C4-2B (cell line): ENCODE measurements at regions not wholly inside any gene's neighbourhood (a gene's known extent, or its start where the extent isn't known, plus 50 kb on each side); places are given as distances from the start of the nearest gene placed in this dataset.

Source experiments
- ZFX ChIP-seq: fragments of 450-650 bp; IDR thresholded peaks from 2 replicates; pipeline ENCODE4 v1.6.1; 2017
- TF ChIP-seq, protein P1 (sequence below): fragments of 450-650 bp; conservative IDR thresholded peaks from 2 replicates; pipeline ENCODE4 v1.5.1; 2017; ENCODE audit warnings: mild to moderate bottlenecking

DNA sequence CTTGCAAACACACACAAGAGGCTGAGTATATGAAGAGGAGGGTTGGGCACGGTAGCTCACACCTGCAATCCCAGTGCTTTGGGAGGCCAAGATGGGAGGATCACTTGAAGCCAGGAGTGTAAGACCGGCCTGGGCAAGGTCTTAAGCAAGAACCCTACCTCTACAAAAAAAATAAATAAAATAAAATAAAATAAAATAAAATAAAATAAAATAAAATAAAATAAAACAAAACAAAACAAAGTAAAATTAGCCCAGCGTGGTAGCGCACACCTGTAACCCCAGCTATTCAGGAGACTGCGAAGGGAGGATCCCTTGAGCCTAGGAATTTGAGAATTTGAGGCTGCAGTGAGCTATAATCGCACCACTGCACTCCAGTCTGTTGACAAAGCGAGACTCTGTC lies 337.9 kb downstream of the SHANK2 start:
- TF ChIP-seq, protein P1, sequence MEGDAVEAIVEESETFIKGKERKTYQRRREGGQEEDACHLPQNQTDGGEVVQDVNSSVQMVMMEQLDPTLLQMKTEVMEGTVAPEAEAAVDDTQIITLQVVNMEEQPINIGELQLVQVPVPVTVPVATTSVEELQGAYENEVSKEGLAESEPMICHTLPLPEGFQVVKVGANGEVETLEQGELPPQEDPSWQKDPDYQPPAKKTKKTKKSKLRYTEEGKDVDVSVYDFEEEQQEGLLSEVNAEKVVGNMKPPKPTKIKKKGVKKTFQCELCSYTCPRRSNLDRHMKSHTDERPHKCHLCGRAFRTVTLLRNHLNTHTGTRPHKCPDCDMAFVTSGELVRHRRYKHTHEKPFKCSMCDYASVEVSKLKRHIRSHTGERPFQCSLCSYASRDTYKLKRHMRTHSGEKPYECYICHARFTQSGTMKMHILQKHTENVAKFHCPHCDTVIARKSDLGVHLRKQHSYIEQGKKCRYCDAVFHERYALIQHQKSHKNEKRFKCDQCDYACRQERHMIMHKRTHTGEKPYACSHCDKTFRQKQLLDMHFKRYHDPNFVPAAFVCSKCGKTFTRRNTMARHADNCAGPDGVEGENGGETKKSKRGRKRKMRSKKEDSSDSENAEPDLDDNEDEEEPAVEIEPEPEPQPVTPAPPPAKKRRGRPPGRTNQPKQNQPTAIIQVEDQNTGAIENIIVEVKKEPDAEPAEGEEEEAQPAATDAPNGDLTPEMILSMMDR = no peak
- no peak for TF ChIP-seq ZFX
